SK-N-DZ (cell line): ENCODE measurements at regions not wholly inside any gene's neighbourhood (a gene's known extent, or its start where the extent isn't known, plus 50 kb on each side); places are given as distances from the start of the nearest gene placed in this dataset.

ENCODE experiments used
- DNase-seq: peaks from one replicate; pipeline ENCODE4 v3.0.0-alpha.2; 2015; ENCODE audit warnings: low spot score

DNA sequence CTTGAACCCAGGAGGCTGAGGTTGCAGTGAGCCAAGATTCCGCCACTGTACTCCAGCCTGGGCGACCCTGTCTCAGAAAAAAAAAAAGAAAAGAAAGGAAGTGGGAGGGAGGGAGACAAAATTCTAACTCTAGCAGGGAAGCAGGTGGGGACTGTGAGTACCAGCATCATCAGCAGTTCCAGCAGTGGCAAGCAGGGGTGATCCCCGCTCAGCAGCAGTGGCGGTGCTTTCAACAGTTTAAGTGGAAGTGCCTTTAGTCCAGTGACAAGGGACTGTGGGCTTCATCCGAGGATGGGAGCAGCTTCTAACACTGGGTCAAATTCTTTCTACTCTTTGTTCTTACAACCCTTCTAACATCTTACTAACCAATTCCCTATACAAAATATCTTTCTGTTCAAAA is 858.1 kb upstream of the ADAMTS5 start:
- no peak for DNase-seq

DNA sequence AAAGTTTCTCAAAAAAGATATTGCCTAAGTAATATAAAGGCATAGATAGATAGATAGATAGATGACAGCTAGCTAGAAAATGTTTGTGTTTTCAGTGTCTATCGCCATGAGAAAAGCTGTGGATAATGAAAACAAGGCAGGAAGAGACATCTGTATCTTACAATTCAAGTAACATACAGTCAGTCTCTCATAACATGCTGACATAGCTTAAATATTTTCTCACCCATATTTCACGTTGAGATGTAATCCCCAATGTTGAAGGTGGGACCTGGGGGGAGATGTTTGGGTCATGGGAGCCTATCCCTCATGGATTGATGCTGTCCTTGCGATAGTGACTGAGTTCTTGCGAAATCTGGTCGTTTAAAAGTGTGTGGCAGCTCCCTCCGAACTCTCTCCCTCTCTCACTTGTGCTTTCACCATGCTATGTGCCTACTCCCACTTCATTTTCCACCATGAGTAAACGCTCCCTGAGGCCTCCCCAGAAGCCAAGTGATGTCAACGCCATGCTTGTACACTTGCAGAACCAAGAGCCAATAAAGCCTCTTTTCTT is 856.8 kb upstream of the ADAMTS5 start:
- no peak for DNase-seq

DNA sequence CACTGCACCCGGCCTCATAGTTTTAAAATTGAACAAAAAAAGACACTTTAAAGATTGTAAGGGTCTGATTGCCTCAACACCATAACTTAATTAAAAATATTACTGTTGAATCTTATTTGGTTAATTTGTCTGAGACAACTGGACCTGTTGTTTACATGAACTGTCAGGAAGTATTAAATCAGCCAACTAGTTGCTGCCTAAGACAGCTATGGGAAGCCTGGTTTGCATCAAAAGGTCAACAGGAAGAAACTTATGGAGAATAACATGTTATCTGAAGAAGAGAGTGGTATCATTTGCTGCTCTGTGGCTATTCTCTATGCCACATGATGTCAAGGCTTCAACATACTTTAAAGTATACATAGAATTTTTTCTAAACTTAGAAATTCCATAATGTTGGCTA is 853.5 kb upstream of the ADAMTS5 start:
- DNase-seq = peak; percentile 37

DNA sequence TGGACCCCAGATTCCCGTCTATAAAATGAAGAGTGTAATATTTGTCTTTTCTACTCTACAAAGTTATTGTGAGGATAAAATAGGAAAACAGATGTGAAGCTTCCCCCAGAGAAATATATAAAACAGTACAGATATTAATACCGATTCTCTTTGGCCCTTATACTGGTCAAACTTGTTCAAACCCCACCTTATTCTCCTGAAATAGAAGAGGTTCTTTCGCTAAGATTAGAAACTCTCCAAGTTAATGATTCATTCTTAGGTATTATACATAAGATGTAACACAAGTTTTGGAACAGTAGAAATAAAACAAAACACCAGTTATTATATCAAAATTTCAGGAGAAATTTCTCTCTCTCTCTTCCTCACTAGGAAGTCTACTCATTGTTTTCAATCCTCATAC is 852.4 kb upstream of the ADAMTS5 start:
- no peak for DNase-seq

DNA sequence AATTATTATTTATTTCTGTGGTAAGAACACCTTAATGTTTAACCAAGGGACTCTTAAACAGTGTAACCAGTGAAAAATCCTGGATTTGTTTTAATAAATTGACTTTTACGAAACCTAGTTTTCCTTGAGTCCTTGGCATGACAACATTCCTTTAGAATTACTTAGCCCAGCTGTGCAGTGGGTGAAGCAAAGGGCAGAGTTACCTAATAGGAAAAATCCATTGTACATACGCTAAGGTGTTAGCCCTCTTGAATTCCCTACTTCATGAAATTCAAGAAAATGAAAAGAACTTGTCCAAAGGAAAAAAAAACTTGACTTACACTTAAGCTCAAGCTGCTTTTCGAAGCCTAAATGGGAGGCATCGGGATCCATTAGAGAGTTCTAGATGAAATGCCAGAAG is 852.0 kb upstream of the ADAMTS5 start:
- no peak for DNase-seq

DNA sequence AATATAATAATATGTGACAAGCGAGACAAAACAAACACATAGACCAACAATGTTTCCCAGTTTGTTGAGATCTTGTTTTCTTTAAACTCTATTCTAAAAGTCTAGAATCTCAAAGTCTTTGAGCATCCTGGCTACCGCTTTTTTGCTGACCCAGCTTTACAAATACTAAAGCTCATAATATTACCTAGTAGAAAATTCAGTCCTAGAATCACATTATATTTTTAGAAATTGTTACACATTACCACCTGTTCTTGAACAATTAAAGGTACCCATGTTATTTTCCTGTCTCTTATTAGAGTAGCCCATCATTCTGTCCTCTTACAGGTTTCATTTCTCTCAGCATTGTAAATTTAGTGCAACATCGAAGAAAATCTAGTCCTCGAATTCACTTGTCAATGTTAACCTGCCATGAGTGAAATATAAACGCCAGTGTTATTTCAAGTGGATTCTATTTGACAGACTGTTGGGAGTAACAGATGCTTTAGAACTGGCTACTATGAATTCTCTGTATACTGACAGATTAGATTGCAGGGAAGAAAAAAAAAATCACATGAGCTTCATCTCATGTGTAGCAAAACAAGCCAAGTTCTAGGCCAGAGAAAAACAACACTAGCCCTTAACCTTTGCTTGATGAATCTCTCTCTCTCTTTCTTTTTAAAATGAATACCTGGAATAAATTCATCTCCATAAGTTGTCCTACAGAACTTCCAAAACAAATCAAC is 851.2 kb upstream of the ADAMTS5 start:
- no peak for DNase-seq

DNA sequence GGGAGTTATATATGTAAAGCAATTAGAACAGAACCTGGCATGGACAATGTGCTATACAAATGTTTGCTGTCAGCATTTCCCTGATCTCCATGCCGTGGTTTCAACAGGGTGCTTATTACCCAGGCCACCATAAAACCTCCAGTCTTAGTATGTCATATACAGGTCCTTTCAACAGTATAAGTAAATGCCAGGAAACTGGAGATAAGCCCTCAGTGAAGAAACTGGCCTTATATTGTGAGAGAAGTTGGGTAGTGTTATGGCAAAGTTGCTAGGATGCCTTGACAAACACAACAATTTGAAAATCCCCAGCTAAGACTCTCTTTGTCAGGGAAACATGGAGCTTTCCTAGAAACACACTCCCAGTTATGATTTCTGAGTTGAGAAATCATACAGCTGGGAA is 850.2 kb upstream of the ADAMTS5 start:
- DNase-seq = no peak

DNA sequence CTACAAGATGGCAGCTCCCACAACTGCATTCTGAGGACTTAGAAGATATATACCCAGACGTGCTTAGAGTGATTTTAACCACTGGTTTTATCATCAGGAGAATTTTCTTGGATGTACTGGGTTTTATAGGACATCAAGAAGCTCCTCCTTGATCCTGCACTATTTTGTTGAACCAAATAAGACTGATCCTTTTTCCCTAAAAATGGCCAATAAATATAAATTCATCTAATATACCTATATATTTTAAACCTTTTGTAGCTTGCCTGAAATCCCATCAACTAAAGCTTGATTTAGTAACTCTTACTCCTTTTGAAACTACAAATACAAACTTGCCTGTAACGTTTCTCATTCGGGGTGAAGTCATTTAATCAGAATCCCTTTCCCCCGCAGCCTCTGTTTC is 849.4 kb upstream of the ADAMTS5 start:
- DNase-seq = no peak

DNA sequence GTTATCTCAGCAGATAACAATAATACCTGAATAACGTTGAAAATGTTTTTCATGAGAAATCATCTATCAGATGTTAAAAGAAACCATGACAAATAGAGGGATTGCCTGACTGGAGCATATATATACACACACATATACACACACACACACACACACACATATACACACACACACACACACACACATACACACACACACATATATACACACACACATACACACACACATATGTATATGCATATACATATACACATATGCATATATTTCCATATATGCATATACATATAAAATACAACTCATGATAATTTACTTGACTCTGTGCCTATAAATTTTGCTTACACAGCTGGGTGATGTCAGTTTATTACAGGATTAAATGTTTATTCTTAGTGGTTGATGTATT is 847.3 kb upstream of the ADAMTS5 start:
- DNase-seq = no peak

DNA sequence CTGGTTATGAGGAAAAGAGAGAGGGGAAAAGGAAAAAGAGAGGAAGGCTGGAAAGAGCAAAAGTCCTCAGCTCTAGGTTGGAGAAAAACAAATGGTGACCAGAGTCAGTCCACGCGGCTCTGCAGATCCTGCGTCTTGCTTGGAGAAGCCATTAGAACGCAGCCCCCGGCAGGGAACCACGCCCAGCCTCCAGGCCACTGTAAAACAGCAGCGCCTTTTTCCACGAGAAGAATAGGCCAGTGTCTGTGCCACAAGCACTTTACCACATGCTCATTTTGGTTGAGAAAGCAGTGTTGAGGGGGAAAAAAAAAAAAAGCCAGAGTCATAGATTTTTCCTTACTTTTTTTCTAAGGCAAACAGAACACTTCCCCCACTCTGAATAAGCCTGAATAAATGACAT is 846.9 kb upstream of the ADAMTS5 start:
- DNase-seq = no peak

DNA sequence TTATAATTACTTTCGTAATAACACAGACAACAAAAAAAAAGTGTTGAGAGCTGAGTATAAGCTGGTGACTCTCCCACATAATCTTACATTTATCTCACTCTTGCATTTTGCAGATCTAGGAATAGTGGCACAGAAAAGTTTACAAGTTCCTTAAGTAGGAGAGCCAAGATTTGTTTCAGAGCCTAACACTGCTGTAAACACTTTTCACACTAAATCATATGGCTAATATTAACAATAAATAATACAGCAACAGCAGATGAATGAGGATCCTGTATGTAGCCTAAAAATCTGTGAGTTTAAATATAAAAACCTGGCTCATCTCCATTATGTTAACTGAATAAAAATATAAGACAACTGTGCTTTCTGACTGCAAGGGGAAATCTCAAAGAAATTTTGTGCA is 846.5 kb upstream of the ADAMTS5 start:
- no peak for DNase-seq

DNA sequence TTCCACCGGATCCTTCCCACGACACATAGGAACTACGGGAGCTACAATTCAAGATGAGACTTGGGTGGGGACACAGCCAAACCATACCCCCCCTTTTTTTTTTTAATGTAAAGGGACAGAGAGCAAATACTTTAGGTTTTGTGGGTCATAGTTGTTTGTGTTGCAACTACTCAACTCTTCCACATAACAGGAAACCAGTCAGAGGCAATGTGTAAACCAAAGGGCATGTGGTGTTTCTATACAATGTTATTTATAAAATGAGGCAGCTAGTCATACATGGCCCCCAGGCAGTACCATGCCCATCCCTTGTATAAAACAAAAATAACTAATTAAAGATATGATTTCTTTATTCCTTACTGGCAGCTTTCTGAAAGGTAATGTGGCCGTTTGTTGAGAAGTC is 845.4 kb upstream of the ADAMTS5 start:
- no peak for DNase-seq

DNA sequence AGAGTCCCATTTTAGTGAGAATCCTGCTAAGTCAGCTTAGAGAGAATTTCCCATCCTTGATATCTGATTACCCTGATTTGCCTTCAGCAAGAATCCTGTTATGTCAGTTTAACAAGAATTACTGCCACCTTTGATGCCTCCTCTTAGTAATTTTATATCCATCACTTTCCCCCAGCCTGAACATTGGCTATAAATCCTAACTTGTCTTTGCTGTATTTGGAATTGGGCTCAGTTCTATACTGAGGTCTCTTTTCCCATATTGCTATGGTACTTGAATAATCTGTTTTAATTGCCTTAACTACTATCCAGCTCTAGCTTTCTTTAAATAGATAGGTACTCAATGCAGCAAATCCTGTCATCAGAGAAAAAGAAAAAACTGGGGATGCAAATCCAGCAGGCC is 842.0 kb upstream of the ADAMTS5 start:
- no peak for DNase-seq

DNA sequence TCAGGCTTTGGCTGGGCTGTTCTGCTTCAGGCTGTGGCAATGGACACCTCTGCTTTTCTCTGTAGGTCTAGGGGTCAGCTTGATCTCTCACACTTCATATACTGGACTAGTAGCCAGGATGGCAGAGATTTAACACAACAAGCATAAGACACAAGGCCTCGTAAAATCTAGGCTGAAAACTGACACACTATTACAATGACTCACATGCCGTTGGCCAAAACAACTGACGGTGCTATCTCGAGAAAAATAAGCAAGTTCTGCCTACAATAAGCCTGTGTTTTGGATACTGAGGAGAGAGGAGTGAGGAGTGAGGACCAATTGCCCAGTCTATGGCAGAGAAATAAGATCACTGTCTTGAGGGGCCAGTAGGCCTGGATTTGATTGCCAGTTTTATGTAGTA is 840.7 kb upstream of the ADAMTS5 start:
- DNase-seq = no peak

DNA sequence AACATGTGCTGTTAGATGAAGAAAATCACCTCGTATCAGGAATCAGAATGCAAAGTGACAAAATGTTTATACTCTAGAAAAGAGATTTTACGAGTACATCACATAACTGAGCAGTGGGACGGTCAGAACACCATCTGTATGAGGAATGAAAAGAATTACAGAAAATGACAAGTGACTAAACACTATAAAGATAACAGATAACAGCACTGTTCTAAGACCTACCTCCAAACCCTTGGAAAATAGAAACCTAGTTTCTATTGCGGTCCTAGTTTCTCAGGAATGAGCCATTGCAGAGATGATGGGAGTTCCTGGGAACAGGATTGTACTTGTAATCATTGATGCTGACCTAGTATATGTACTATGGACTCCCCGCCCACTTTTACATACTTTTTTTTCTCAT is 839.4 kb upstream of the ADAMTS5 start:
- no peak for DNase-seq

DNA sequence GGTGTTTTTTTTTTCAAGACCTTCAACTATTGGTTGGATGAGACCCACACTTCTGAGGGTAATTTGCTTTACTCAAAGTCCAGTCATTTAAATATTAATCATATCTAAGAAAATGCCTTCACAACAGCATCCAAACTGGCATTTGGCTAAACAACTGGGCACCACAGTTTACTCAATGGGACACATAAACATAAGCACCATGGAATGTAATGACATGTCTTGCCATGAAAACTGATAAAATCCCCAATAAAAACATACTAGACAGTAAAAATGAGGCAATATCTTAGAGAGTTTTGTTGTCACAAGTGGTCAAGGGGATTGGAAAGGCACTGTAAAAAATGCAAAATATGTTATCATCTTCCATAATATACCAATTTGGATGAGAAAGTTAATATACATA is 838.8 kb upstream of the ADAMTS5 start:
- DNase-seq = no peak

DNA sequence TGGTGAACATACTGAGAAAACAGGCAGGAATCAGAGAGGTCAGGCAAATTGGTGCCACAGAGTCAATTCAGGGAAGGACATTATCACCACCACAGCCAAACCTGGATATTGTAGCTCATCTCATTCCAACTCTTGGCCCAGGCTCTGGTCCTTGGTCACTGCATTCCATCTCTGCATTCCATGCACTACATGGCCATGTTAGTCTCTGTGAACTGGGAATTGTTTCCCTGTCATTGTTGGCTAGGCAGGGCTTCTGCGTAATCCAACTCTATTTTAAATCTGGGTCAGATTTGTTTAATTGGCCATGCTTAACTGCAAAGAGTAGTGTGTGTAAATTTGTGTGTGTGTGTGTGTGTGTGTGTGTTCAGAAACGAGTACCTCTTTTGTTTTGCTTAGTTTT is 837.6 kb upstream of the ADAMTS5 start:
- no peak for DNase-seq

DNA sequence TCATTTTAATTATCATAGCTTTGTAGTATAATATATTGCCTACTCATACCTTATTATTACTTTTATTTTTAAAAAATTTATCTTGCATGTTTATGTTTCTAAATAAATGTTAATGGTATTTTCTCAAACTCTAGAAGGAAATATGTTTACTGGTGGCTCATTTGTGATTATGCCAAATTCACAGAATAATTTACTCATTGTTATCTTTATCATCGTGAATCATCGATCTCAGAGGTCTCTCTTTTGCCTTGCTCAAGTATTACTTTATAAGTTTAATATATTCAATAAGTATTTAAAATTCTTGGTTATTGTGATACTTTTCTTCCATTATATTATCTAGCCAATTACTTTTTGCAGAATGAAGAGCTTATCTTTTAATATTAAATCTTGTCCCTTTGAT is 836.7 kb upstream of the ADAMTS5 start:
- DNase-seq = no peak

DNA sequence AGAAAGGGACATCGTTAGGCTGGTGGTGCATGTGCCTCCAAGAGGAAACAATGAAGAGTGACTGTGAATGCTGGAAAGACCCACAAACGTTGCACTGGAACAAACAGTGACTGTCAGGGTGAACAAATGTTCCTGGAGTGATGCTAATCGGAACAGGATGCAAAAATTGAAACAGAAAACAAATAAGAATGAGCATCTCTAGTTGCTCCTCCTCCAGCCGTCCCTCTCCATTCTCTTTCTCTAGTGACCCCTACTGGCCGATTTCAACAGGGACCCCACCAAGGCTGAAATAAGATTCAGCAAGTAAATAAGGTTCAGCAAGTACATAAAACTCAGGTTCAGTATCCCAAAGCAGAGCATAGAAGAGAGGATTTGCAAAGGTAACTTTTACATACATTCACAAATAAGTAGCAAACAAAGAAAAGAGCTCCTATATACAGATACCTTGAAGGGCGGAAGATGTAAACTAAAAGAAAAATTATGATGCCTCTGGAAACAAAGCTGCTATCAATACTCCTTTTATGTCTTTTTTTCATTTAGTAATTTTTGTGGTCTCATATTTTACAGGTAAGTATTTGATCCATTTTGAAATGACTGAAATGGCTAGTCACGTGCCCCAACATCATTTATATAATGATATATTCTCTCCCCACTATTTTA is 836.1 kb upstream of the ADAMTS5 start:
- DNase-seq = no peak

DNA sequence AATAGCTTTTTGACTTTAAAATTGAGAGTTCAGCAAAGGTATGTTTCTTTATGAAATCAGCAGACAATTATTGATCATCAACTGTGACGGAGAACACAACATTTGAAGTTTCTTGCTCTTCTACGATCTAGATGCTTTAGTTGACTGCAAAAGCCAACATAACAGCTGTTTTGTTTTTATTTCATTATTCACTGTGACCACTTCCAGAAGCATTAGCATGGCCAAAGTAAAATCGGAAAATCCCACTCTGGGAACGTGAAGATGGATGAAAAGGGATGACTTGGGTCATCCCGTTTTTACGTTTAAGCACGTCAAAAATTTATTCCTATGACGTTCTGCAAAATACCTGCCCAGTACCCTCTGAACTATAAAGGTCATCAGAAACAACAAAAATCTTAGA is 833.0 kb upstream of the ADAMTS5 start:
- no peak for DNase-seq

DNA sequence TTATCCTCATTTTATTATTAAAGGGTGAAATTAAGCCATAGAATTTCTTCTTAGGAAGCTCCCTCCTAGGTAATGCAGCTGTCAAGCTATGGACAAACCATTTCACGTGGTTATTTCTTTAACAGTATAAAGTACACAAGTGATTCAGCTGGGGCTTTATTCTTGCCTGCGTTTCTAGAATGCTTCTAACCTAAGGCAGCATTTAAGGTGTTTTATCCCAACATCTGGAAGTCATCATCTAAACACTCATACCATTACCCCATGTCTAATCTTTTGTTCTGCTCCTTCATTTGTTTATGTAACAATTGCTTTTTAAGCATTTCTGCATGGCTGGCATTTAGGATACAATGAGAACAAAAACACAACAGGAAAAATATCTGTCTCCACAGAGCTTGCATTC is 829.2 kb upstream of the ADAMTS5 start:
- no peak for DNase-seq

DNA sequence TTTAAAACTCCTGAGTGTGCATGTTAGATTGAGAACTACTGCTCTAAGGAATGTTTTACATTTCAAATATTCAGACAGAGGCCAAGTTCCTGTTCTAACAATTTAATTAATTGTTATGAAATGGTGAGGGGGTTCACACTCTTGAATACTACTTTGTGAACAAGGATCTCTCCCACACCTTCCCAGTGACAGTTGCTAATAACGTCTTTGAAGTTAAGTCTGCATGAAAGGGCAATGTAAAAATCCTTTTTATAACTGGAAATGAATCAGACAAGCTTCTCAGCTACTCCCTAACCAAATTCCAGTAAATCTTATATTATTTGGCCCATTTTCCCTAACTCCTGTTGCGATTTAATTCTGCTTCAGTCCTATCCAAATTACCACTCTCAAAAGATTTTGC is 828.5 kb upstream of the ADAMTS5 start:
- DNase-seq = no peak

DNA sequence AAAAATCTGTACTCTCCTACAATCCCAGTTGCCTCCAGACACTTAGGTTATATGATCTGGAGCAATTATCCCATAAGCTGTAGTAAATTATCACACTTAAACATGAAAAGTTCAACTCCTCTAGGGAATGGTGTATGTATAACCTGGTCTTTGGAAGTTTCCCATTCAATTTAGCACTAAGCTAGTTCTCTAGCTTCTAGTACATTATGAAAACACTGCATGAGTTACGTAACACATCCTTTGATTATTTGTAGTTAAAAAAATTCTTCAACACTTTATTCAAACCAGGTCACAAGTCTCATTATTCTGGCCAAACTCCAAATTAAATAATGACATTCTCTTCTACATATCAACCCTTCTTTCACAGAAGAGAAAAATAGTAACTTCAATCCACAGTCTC is 827.0 kb upstream of the ADAMTS5 start:
- DNase-seq = no peak

DNA sequence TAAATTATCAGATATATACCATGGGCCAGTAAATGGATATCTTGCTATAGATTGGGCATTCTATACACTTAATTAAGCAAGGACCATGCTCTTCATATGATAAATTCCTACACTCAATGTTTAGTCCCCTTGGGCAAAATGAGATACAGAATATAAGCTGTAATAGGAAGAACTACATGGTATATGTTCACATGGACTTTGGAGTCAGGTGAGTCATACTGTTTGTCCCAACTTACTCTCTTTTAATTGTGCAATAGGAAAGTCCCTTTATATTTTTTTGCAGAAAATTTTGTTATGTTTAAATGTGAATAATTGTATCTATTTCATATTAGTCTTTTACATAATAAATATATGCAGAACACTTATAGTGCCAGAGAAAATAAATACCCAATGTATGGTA is 820.2 kb upstream of the ADAMTS5 start:
- DNase-seq = no peak
